ENCODE measurements at regions not wholly inside any gene's neighbourhood (a gene's known extent, or its start where the extent isn't known, plus 50 kb on each side); places are given as distances from the start of the nearest gene placed in this dataset.

GRCh38 chr4:30822911-30823551, 102.9 kb downstream of the PCDH7 start:
- no peak for ATAC-seq (ENCODE audit: low FRiP score)
- no peak for TF ChIP-seq CTCF (IDR thresholded peaks at IDR 0.05)
- DNase-seq (ENCODE audit: low spot score) = no peak

- TF ChIP-seq CTCF (IDR thresholded peaks at IDR 0.05) = no peak
- no peak for ATAC-seq (ENCODE audit: low FRiP score)
- no peak for DNase-seq (ENCODE audit: low spot score)
These were observed 105.0 kb downstream of the PCDH7 start for GRCh38 chr4:30825008-30825770.

GRCh38 chr4:30828264-30828926, 108.2 kb downstream of the PCDH7 start:
- no peak for TF ChIP-seq CTCF (IDR thresholded peaks at IDR 0.05)
- DNase-seq (ENCODE audit: low spot score) (no peak), ATAC-seq (ENCODE audit: low FRiP score) (no peak)

- ATAC-seq (ENCODE audit: low FRiP score) (no peak), DNase-seq (ENCODE audit: low spot score) (no peak)
- no peak for TF ChIP-seq CTCF (IDR thresholded peaks at IDR 0.05)
These were observed 112.5 kb downstream of the PCDH7 start for GRCh38 chr4:30832639-30833038.

- ATAC-seq (ENCODE audit: low FRiP score) = no peak
- no peak for TF ChIP-seq CTCF (IDR thresholded peaks at IDR 0.05)
- DNase-seq (ENCODE audit: low spot score) = no peak
These were observed 113.0 kb downstream of the PCDH7 start for GRCh38 chr4:30833206-30833605.

GRCh38 chr4:30835044-30835443, 114.9 kb downstream of the PCDH7 start:
- TF ChIP-seq CTCF (IDR thresholded peaks at IDR 0.05) = no peak
- no peak for ATAC-seq (ENCODE audit: low FRiP score)
- no peak for DNase-seq (ENCODE audit: low spot score)

Data from omental fat pad (tissue), 3 donors.